Sigmoid colon (tissue), 4 donors: ENCODE measurements at regions not wholly inside any gene's neighbourhood (a gene's known extent, or its start where the extent isn't known, plus 50 kb on each side); places are given as distances from the start of the nearest gene placed in this dataset.

ENCODE experiments used
- CTCF ChIP-seq, 4 experiments: fragments of 450-650 bp in 3 of 4; fragments of 200-600 bp in 1 of 4; IDR thresholded peaks; one replicate each; pipeline ENCODE4 v1.5.1; 2016 to 2019; ENCODE audit warnings: antibody characterized with exemption in 4 of 4, mild to moderate bottlenecking in 3 of 4, moderate library complexity in 2 of 4
- EP300 ChIP-seq, 4 donors: sonication (generic); formaldehyde crosslinking; IDR thresholded peaks; one replicate each; pipeline ENCODE4 v1.6.1; 2017; ENCODE audit warnings: antibody characterized with exemption in 4 of 4
- POLR2A ChIP-seq, 2 donors: fragments of 450-650 bp; IDR thresholded peaks; one replicate each; pipeline ENCODE4 v1.6.1; 2016; ENCODE audit warnings: antibody characterized with exemption in 2 of 2, mild to moderate bottlenecking in 2 of 2, moderate library complexity in 2 of 2
- POLR2AphosphoS5 ChIP-seq, 4 donors: sonication (generic); formaldehyde crosslinking; IDR thresholded peaks; one replicate each; pipeline ENCODE4 v1.6.1; 2017; ENCODE audit warnings: antibody characterized with exemption in 4 of 4

DNA sequence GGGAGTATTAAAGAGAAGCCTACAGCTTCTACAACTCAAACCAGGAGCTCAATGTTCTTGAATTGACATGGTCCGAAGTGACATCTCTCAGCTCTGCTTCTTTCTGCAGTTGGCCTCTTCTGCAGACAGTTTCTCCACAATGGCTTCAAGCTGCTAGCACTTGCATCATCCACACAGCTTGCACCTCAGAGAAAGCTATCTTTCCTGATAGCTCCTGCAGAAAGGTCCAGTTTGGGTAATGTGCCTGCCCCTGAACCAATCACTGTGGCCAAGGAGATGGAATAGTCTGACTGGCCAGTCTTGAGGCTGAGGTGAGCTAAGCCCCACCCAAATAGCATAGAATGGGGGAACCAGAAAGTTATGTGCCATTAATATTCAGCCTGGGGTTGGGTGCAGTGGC is 95.8 kb upstream of the ABCA1 start:
- TF ChIP-seq EP300 (IDR thresholded peaks at IDR 0.05) (no peak), CTCF (IDR thresholded peaks at IDR 0.05) (no peak), POLR2A (IDR thresholded peaks at IDR 0.05) (no peak), POLR2AphosphoS5 (IDR thresholded peaks at IDR 0.05) (no peak)
